ENCODE measurements at regions not wholly inside any gene's neighbourhood (a gene's known extent, or its start where the extent isn't known, plus 50 kb on each side); places are given as distances from the start of the nearest gene placed in this dataset.

DNA sequence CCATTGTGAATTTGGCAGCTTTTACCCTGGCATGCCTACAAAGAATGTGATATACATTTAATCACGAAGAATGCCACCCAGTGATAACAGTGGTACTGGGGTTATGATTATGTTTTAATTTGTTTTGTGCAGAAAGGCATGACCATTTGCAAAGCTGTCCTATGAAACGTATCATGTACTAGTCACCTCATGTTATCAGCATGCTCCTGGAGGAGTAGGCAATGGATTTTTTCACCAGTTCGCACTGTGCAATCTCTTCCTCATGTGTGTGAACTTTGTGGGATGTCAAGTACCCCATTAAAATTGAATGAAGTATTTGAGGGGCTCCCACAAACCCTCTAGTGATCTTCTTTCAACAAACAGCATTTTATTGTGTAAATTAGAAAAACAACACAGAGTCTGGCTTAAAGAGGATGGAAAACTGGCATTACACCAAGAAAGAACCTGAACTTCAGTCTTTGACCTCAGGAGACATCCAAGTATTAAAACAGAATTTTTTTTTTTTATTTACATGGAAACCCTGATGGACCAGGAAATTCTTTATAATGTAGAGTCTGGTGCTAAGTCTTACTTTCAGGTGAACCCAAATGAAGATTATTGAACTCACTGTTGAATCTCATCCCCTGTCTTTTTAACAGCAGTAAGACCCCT, 200.6 kb upstream of the PGRMC2 start:
- no peak for DNase-seq

GRCh38 chr4:128484896-128485295, 197.3 kb upstream of the PGRMC2 start:
- DNase-seq, result no peak

GRCh38 chr4:128483816-128484215, 196.2 kb upstream of the PGRMC2 start:
- DNase-seq, result no peak

- no peak for DNase-seq
These were observed 195.4 kb upstream of the PGRMC2 start for GRCh38 chr4:128483041-128483440.

DNA sequence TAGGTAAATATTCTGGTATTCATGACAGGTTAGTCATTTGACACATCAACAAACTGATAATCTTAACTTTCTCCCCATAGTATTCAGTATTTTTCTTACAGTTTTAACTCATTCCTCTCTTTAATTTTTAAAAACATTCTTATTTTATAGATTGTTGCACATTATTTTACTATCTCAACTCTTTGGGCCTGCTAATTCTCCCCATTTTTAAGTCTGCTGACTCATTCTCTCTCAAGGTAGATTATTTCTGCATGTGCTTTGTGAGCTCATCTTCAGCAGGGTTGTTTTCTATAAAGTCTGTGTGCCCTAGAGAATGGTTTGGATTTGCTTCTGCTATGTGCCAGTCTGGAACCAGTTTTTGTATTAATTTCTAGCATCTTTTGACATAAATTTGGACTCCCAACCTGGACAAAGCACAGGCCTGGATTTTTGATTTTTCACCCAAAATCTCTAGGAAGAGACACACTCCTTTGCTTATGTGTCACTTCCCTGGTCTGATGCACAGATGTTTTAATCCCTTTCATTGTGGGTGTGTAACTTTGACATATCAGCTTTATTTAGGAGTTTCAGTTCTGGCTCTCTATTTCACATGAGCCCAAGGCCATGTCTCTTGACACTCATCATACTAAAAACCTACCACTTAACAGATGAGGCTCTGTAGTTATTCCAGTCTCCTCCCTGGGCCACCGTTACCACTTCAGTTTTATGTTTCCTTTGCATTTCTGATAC, 194.3 kb upstream of the PGRMC2 start:
- DNase-seq, result no peak

- no peak for DNase-seq
These were observed 193.3 kb upstream of the PGRMC2 start for GRCh38 chr4:128480945-128481344.

DNA sequence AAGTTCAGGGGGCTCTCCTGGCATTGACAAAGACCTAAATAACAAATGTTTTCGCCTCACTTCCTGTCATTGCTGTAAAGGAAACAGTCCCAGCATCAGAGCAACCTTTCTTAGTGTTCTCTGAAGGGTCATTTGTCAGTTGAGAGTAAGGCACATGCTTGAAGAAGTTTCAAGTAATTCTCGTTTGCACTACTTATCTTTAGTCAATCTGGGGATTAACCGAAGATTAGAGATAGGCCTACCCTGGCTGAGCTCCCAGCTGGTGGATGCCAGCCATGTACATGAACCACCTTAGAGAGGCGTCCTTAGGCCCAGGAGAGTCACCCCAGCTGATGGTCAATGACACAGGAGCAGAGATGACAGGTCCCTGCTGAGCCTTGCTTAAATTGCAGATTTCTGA, 189.9 kb upstream of the PGRMC2 start:
- DNase-seq, result no peak

GRCh38 chr4:128475597-128475996, 188.0 kb upstream of the PGRMC2 start:
- DNase-seq, result no peak

DNA sequence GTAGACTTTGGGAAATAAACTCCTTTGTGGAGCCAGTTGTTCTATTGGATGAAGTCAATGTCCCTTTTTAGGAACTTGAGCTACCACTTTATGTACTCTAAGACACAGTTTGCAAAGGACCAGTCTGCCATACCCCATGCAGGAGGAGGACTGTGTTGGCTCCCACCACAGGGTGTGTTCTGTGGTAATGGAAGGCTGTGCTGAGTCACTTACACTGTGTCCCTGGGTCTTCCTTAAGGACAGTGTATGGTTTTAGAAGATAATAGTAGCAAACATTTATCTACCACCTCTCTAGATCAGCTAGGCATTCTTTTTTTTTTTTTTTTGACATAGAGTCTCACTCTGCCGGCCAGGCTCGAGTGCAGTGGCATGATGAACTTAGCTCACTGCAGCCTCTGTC, 184.0 kb upstream of the PGRMC2 start:
- no peak for DNase-seq

- no peak for DNase-seq
These were observed 183.0 kb upstream of the PGRMC2 start for GRCh38 chr4:128470492-128471053.

GRCh38 chr4:128468123-128468989, 180.7 kb upstream of the PGRMC2 start:
- DNase-seq, result peak; percentile 81 to 83

DNA sequence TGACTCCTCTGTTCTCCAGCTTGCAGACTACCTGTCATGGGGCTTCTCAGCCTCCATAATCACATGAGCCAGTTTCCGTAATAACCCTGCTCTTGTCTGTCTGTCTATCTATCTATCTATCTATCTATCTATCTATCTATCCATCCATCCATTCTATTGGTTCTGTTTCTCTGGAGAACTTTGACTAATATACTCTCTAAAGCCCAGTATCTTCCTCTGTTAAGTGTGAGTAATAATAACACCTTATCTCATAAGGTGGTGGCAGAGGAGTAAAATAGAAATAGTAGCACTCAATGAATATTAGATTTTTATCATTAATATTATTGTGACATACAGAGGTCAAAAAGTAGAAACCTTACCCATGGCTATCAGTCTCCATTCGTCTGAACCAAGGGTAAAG, 177.9 kb upstream of the PGRMC2 start:
- DNase-seq, result no peak

DNA sequence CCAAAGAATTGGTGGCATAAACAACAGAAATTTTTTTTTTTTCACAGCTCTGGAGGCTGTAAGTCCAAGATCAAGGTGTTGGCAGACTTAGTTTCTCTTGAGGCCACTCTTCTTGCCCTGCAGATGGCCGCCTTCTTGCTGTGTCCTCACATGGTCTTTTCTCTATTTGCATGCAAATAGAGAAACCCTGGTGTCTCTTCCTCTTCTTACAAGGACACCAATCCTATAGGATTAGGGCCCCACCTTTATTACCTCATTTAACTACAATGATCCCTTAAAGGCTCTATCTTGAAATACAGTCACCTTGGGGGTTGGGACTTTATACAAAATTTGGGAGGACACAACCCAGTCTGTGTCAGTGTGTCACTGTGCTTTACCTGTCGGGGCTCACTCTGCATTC, 175.4 kb upstream of the PGRMC2 start:
- no peak for DNase-seq

- no peak for DNase-seq
These were observed 174.6 kb upstream of the PGRMC2 start for GRCh38 chr4:128462103-128462783.

DNA sequence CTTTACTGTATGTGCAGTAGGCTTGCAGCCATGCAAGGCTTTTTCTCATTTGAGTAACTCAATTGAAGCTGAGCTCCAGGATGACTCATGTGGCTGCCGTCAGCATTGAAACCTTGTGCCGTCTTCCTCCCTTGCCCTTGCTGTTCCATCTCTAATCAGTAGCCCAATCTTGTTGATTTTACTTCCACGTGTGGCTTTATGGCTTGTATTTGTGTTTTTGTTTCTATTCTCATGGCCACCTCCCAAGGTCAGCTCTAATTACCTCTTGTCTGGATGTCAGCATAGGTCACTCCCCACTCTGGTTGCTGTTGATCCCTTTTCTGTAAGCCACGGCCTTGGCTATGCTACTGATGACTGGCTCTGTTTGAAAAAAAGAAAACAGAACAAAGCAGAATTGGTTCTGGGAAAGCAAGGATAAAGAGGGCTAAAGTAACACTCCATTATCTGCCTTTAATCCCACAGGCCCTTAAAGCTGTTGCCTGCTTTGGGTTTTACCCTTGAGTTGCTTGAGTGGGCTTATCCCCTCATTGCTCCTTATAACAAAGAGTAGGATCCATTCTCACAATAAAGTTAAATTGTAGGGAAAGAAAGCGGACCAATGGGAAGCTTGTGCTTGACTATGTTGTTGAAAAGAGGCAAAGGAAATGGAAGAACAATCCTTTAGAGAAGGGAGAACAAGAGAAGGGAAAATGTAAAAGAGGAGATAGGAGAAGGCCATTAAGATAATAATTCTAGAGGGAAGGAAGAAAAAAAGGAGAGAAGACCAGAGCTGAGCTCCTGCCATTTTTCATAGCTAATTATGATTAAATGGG, 173.9 kb upstream of the PGRMC2 start:
- no peak for DNase-seq

DNA sequence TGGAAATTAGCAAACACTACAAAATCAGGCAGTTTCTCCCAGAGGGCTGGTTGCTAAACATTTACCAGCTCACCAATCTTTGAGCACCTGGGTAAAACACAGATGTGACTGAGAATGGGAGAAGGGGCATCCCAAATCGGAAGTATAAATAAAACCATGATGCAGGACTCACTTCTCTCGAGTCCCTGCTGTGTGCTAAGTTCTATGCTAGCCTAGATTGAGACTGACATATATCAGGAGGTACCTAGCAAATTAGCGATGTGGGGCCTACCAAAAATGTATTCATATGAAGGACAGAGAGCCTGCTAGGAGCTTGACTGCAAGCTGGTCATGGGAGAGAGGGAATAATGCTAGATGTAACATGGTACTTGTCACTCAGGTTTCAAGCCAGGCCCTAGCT, 171.9 kb upstream of the PGRMC2 start:
- no peak for DNase-seq

- DNase-seq, result no peak
These were observed 171.2 kb upstream of the PGRMC2 start for GRCh38 chr4:128458816-128459215.

GRCh38 chr4:128457726-128458125, 170.1 kb upstream of the PGRMC2 start:
- no peak for DNase-seq

DNA sequence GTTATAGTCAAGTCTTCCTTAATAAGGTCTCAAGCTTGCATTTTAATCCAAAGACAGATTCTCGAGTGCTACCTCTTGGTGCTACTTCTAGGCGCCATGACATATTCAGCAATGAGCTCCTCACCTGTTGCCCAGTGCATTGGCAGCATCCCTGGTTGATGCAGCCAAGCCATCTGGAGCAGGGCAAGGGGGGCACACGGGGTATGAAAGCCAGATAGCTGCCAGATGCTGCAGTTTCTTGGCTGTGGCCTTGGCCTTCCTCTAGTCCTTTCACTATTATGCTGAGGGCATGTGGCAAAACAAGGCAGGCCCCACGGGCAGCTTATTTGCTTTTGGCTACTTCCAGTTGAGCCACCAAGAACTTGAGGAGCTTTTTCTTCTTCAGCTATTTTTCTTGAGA, 168.6 kb upstream of the PGRMC2 start:
- DNase-seq, result no peak

DNA sequence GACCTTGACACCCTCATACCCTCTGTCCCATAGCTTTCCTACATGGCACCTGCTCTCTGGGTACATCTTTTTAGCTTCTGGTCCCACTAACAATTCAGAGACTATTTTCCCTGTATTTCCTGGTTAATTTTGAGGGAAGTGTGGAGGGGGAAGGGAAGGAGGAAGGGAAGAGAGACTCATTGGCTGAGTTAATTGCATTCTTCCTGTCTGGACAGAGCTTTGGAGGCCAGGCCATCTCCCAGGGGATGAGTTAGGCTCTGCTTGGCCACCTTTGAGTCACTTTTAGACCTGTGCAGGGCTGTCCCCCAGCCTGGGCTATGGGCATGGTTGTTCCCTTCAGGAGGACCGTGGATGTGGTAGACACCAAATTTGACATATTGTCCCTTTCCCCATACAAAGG, 167.9 kb upstream of the PGRMC2 start:
- DNase-seq, result no peak

- no peak for DNase-seq
These were observed 167.3 kb upstream of the PGRMC2 start for GRCh38 chr4:128454881-128455280.
